HuH-7 (cell line): ENCODE measurements at regions not wholly inside any gene's neighbourhood (a gene's known extent, or its start where the extent isn't known, plus 50 kb on each side); places are given as distances from the start of the nearest gene placed in this dataset.
A peak's percentile ranks its signal among the peaks of the same experiment; 100 is the strongest.
"Not testable (repeated sequence)": the region's sequence is repeated elsewhere in the genome, so short reads cannot be mapped to it uniquely, and the experiment has no call there.

Source experiments
- DNase-seq: peaks from one replicate; pipeline ENCODE4 v3.0.0; 2011; ENCODE audit warnings: low spot score

DNA sequence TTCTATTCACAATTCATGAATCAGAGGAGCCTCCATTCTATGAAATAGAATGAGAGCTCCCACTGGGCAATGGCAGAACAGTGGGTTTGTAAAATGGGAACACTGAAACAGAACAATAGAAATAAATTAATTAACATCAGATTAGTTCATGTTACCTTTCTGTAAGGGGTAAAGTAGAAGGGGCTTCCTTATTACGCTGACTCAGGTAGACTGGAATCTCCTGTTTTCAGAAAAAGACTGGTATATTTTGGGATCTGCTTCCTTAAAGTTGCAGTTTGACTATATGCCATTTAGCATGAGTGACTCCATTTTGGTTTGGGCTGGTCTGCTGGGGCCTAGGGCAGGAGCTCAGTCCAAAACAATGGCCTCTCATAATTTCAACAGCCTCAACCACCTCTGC lies 52.8 kb upstream of the ZFAND3 start:
- no peak for DNase-seq

DNA sequence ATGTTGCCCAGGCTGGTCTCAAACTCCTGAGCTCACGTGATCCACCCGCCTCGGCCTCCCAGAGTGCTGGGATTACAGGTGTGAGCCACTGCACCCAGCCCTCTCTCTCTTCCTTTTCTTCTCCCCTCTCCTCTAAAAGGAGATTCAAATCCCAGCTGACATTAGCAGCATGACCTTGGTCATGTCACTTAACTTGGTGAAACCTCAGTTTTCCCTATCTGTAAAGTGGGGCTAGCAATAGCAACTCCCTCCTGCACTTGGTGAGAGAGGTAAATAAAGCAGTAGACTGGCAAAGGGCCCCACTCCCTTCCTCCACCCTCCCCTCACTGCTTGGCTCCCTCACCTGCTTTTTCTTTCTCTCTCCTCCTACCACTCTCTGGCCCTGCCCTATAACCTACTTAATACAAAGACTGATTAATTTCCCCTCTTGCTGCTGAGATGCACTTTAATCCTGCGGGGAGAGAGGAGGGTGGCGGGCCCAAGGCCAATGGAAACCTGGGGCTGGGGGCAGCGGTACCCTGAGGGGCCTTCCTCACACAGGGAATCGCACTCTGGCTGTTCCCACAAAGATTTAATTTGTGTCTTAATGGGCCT lies 54.2 kb upstream of the ZFAND3 start:
- no peak for DNase-seq

DNA sequence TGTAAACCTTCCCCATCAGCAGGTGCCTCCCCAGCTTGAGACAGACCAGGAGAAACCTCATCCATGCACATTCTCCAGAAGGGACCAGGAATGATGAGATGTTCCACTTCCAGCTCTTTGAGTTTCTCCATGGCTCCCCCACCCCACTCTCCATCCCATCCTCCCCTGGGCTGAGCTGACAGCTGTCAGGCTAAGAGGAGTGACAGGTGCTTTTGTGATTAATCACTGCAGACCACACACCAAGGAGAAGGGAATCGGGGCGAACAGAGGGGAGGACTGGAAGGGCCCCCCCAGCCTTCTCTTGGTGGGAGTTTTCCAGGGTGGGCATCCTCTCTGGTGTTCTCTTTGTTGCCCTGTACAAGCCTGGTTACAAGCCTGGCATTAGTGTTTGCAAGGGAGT lies 56.1 kb upstream of the ZFAND3 start:
- DNase-seq, result no peak

DNA sequence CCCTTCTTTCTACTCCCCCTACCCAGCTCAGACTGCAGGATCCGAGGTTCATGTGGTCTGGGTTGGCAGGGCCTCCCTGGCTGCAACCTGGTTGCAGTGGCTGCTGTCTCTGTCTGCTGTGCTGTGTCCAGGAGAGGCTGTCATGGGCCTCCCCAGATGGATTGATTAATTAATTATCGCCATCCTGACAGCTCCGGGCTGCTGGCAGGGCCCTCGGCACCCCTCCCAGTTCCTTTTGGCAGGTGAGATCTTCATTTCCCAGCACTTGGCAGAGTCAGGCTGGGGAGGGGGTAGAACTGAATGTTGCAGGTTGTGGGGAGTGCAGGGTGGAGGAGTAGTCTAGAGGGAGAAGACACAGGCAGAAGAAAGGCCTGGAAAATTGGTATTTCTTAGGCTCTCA lies 56.7 kb upstream of the ZFAND3 start:
- no peak for DNase-seq

DNA sequence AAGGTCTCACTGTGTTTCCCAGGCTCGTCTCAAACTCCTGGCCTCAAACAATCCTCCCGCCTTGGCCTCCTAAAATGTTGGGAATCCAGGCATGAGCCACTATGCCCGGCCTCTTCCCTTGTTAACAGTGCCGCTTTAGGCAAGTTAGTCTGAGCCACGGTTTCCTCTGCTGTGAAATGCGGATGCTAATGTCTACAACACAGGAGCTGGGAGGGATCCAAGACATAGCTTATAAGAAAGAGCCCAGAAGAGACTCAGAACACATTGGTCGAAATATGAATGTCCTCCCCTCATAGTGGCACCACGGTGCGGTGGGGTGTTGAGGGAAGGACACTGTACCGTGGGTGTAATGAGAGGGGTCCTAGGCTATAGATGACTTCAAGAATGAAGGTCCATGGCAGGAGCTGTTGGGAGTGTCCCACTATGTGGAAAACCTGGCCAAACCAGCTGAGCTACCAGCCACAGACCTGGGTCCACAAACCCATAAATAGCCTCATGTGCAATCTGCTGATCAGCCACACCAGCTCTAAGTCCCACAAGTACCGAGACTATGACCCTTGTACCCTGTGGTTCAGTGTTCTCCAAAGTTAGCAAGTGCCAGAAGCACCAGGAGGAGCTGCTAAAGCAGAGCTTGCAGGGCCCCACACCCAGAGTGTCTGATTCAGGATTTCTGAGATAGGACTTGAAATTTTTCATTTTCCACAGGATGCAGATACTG lies 57.8 kb upstream of the ZFAND3 start:
- peak; percentile 43 for DNase-seq

DNA sequence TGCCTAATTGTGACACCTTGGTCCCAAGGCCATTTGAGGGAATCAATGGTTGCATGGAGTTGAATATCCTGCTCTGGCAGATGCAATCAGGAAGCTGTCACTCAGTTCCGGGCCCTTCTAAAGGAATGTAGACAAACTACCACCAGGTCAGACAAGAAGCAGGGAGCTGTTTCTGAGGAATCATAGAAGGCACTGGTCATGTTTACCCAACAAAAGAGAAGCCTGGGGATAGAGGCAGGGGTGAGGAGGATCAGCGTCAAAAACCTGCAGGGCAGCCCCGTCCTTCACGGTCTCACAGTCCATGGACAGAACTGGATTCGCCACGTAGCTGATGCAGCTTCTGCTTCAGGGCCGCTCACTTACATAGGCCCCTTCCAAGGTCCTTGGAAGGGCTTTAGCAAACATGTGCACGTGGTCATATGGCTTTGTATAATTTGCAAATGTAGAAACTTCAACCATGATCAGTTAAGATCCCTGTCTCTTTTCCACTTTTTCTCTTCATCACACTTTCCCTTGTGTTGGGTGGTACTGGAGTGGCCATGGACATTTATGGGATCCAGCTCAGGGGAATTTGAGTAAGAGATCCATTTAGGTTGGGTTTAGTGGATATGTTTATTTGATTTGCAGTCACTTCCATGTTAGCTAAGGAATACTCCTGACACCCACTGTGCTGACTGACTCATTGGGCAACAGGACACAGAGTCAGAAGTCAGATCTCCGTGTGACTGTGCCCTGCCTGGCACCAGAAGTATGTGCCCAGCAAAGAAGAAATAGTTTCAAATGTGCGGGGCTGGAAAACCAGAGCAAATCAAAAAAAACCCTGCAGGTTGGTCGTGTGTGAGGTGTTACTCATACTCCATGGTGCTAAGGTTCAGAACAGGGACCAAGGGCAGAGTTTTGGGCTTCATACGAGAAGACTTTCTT lies 60.0 kb upstream of the ZFAND3 start:
- no peak for DNase-seq

DNA sequence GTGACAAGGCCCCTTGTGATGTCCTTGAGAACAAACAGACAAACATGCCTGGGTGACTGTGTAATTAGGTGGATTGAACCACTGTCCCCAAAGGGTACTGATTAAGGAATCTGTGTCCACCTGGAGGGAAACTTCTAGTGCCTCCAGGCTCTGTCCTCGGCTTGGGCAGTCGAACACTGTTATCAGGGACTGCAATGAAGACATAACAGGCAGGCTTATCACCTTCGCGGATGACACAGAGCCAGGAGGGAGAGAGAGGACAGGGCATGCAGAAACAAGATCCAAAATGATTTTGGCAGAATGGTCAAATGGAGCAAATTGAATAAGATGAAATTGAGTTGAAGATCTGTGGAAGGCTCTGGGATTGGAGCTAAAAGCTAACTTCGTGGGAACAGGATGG lies 60.9 kb upstream of the ZFAND3 start:
- DNase-seq, result no peak

DNA sequence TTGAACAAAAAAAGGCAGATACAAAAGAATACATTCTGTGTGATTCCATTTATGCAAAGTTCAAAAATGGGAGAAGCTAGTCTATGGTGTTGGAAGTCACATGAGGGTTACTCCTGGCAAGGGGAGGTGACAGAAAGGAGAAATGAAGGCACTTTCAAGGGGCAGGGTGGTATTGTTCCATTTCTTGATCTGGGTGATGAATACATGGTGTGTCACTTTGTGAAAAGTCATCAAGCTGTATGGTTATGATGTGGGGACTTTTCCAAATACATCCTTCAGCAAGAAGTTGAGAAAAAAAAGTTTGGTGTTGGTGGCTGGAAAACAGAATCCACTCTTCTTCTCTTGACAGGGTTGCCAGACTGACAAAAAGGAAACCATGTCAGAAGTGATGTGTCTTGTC lies 60.6 kb upstream of the MDGA1 start:
- DNase-seq, result no peak

DNA sequence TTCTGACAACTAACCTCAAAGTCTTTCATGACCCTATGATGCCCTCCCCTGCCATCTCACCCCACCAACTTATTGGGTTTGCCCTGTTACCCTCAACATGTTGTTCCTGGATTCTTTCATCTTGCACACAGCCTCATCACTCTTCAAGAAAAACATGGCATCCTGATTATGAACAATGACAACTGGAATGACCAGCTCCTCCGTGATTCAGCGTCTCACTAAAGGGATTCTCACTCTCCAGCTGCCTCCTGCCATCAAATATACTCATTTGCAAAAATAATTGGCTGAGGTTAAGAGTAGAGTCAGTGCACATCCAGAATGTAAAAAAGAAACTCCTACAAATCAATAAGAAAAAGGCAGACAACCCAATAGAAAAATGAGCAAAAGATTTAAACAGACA lies 59.7 kb upstream of the MDGA1 start:
- DNase-seq, result no peak

DNA sequence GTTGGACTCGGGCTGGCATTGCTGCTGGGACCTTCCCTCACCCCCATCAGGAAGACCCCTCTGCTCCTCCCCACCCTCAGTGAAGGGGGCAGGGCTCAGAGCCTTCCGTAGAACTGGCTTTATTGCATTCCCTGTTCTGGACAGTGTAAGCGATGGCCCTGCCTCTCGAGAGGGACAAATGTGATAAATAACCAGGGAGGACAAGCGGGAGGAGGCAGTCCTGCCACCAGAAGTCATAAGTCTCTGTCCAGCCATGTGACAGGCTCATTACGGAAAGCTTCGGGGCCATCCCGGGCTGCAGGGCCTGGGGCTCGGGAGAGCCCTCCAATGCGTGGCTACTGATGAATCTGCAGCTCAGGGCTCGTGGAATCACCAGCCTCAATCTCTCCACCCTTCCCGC lies 58.5 kb upstream of the MDGA1 start:
- no peak for DNase-seq

DNA sequence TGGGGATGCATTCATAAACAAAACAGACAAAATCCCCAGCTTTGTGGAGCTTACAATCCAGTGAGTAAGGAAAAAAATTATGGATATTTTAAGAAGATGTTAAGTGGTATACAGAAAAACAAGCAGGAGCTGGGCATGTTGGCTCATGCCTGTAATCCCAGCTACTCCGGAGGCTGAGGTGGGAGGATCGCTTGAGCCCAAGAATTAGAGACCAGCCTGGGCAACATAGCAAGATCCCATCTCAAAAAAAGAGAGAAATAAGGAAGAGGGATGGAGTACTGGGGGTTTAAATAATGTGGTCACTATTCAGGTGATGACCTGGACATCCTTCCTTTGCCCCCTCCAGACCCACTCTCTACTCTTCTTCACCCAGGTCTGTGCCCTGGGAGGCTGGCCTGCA lies 55.0 kb upstream of the MDGA1 start:
- no peak for DNase-seq

DNA sequence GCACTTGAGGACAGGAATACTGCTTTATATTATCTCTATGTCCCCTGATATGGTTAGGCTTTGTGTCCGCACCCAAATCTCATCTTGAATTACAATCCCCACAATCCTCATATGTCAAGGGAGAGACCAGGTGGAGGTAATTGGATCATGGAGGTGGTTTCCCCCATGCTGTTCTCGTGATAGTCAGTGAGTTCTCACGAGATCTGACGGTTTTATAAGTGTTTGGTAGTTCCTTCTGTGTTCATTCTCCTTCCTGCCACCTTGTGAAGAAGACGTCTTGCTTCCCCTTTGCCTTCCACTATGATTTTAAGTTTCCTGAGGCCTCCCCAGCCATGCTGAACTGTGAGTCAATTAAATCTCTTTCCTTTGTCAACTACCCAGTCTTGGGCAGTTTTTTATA lies 51.7 kb upstream of the MDGA1 start:
- not testable (repeated sequence) for DNase-seq

DNA sequence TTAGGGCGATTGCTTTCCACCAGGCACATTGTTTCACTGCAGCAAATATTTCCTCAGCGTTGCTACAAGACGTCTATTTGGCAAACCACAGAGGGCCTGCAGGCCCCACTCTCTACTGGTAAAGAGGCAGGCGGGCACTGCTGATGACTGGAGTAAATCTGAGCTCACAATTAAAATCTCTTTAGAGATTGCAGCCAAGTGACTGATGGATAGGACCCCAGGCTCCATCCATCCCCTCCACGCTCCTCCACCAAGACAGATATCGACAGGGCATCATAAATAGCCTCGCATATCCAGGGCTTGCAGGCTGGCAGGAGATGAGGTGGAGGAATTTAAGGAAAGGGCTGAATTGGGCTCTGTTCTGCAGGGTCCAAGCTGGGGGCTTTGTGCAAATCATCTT lies 50.4 kb upstream of the MDGA1 start:
- no peak for DNase-seq
